ENCODE measurements at regions not wholly inside any gene's neighbourhood (a gene's known extent, or its start where the extent isn't known, plus 50 kb on each side); places are given as distances from the start of the nearest gene placed in this dataset.

DNA sequence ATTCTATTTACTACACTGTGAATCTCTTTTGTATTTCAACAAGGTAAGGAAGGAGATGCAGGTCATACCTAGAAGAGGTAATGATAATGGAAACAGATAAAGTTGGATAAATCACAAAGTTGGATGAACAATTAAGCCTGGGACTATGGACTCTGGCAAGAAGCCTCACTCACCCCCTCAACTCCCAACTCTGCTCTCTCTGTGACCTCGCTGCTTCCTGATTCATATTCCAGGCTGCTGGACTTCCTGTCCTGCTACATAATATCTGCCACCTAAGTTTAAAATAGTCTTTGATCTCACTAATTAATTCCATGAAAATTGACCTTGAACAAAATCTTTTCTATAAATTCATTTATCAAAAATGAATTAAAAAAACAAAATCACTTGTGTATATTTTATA lies 215.3 kb downstream of the CALCRL start:
- TF ChIP-seq, protein P1, sequence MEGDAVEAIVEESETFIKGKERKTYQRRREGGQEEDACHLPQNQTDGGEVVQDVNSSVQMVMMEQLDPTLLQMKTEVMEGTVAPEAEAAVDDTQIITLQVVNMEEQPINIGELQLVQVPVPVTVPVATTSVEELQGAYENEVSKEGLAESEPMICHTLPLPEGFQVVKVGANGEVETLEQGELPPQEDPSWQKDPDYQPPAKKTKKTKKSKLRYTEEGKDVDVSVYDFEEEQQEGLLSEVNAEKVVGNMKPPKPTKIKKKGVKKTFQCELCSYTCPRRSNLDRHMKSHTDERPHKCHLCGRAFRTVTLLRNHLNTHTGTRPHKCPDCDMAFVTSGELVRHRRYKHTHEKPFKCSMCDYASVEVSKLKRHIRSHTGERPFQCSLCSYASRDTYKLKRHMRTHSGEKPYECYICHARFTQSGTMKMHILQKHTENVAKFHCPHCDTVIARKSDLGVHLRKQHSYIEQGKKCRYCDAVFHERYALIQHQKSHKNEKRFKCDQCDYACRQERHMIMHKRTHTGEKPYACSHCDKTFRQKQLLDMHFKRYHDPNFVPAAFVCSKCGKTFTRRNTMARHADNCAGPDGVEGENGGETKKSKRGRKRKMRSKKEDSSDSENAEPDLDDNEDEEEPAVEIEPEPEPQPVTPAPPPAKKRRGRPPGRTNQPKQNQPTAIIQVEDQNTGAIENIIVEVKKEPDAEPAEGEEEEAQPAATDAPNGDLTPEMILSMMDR (IDR thresholded peaks at IDR 0.05), result no peak
- TF ChIP-seq POLR2A (IDR thresholded peaks at IDR 0.05), result no peak

All from uterus (tissue), 2 donors.